GM12891 (cell line): ENCODE measurements at regions not wholly inside any gene's neighbourhood (a gene's known extent, or its start where the extent isn't known, plus 50 kb on each side); places are given as distances from the start of the nearest gene placed in this dataset.

Source experiments
- POLR2A ChIP-seq: IDR thresholded peaks from 2 replicates; pipeline ENCODE4 v1.6.1; 2011; ENCODE audit warnings: low read depth, low read length, control low read depth
- TAF1 ChIP-seq: IDR thresholded peaks from 2 replicates; pipeline ENCODE4 v1.6.1; 2011; ENCODE audit warnings: low read depth, low read length, control low read depth

DNA sequence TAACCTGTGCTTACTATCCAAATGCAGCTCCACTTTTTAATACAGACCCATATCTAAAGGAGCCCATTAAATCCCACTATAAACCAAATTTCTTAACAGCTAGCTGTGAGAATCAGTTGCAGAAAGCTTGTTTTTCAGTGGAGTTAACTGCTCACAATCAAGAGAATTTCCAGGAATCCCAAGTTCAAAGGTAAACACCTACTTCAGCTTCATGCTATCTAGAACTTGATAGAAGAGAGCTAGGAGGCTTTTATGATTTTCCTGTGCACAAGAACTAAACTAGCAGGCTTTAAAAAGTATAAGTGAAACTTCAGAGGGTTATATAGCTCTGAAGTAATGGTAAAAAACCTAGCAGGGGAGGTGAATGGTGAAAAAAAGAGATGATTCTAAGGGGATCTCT is 96.2 kb upstream of the PABPC4L start:
- TF ChIP-seq POLR2A (no peak), TAF1 (no peak)
